ENCODE measurements at regions not wholly inside any gene's neighbourhood (a gene's known extent, or its start where the extent isn't known, plus 50 kb on each side); places are given as distances from the start of the nearest gene placed in this dataset.

DNA sequence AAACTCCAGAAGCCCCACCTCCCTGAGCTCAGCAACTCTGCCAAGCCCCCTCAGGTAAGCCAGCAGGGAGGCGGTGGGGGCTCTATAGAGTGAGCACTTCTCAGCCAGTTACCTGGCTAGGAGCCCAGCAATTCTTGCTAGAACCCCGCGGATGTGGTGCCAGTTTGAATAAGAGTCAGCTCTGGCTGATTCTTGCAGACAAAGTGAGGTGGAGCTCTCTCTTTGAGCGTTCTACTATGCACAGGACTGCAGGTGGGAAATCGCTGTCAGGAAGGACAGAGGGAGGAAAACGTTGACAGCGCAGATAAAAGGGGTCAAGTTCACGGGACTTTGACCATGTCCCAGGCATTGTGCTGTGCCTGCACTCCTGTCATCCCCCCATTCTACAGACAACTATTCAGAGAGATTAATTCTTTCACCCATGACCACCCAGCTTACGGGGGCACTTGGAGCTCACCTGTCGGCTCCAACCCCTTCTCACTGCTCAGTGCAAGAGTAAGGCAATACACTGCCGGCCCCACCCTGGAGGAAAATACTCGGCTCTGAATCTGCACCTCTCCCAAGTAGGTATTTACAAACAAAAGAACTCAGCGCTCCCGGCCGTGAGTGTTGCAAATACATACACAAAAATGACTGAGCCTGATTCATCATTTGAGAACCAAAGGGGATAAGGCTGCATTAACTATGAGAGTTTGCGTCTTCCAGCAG lies 92.9 kb downstream of the ANKRD60 start:
- TF ChIP-seq, protein P1, sequence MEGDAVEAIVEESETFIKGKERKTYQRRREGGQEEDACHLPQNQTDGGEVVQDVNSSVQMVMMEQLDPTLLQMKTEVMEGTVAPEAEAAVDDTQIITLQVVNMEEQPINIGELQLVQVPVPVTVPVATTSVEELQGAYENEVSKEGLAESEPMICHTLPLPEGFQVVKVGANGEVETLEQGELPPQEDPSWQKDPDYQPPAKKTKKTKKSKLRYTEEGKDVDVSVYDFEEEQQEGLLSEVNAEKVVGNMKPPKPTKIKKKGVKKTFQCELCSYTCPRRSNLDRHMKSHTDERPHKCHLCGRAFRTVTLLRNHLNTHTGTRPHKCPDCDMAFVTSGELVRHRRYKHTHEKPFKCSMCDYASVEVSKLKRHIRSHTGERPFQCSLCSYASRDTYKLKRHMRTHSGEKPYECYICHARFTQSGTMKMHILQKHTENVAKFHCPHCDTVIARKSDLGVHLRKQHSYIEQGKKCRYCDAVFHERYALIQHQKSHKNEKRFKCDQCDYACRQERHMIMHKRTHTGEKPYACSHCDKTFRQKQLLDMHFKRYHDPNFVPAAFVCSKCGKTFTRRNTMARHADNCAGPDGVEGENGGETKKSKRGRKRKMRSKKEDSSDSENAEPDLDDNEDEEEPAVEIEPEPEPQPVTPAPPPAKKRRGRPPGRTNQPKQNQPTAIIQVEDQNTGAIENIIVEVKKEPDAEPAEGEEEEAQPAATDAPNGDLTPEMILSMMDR (conservative IDR thresholded peaks at IDR 0.05; ENCODE audit: low read depth, low read length) = no peak
- TF ChIP-seq POLR2A (IDR thresholded peaks at IDR 0.05; ENCODE audit: low read depth, low read length) = no peak
- no peak for TF ChIP-seq RAD21 (IDR thresholded peaks at IDR 0.05; ENCODE audit: low read length)
- no peak for TF ChIP-seq NFE2L2 (IDR thresholded peaks at IDR 0.05; ENCODE audit: low read depth, low read length)
- TF ChIP-seq FOS (IDR thresholded peaks at IDR 0.05; ENCODE audit: low read depth, low read length) = no peak
- no peak for TF ChIP-seq RCOR1 (IDR thresholded peaks at IDR 0.05; ENCODE audit: insufficient replicate concordance, low read length)
- no peak for TF ChIP-seq BHLHE40 (IDR thresholded peaks at IDR 0.05; ENCODE audit: low read depth, low read length)
- TF ChIP-seq CEBPB (IDR thresholded peaks at IDR 0.05; ENCODE audit: low read depth, low read length) = no peak
- TF ChIP-seq, protein P2, sequence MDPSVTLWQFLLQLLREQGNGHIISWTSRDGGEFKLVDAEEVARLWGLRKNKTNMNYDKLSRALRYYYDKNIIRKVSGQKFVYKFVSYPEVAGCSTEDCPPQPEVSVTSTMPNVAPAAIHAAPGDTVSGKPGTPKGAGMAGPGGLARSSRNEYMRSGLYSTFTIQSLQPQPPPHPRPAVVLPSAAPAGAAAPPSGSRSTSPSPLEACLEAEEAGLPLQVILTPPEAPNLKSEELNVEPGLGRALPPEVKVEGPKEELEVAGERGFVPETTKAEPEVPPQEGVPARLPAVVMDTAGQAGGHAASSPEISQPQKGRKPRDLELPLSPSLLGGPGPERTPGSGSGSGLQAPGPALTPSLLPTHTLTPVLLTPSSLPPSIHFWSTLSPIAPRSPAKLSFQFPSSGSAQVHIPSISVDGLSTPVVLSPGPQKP (IDR thresholded peaks at IDR 0.05; ENCODE audit: borderline replicate concordance, low read depth, low read length) = no peak
- no peak for TF ChIP-seq RFX5 (IDR thresholded peaks at IDR 0.05; ENCODE audit: low read depth, low read length)

All from IMR-90 (cell line).